ENCODE measurements at regions not wholly inside any gene's neighbourhood (a gene's known extent, or its start where the extent isn't known, plus 50 kb on each side); places are given as distances from the start of the nearest gene placed in this dataset.
"Not testable (repeated sequence)": the region's sequence is repeated elsewhere in the genome, so short reads cannot be mapped to it uniquely, and the experiment has no call there.

DNA sequence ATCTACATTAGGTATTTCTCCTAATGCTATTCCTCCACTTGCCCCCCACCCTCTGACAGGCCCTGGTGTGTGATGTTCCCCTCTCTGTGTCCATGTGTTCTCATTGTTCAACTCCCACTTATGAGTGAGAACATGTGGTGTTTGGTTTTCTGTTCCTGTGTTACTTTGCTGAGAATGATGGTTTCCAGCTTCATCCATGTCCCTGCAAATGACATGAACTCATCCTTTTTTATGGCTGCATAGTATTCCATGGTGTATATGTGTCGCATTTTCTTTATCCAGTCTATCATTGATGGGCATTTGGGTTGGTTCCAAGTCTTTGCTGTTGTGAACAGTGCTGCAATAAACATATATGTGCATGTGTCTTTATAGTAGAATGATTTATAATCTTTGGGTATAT, 50.6 kb upstream of the GRHL3 start:
- not testable (repeated sequence) for DNase-seq

DNA sequence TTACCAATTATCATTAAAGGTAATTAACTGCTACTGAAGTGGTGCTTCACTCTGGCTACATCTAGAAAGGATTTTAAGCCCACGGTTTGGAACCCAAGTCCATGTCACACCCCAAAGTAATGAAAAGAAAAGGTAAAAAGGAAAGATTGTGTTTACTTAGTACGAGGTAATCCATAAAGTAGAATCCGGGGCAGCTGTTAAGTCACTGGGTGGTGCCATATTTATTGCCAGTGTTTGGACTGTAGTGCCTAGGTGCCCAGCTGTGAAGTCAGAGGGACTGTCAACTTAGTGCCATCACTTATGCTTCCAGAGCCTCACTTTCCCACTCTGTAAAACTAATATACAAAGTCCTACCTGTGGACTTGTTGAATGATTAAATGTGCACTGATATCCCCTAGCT, 52.2 kb upstream of the GRHL3 start:
- DNase-seq = peak; percentile 37

DNA sequence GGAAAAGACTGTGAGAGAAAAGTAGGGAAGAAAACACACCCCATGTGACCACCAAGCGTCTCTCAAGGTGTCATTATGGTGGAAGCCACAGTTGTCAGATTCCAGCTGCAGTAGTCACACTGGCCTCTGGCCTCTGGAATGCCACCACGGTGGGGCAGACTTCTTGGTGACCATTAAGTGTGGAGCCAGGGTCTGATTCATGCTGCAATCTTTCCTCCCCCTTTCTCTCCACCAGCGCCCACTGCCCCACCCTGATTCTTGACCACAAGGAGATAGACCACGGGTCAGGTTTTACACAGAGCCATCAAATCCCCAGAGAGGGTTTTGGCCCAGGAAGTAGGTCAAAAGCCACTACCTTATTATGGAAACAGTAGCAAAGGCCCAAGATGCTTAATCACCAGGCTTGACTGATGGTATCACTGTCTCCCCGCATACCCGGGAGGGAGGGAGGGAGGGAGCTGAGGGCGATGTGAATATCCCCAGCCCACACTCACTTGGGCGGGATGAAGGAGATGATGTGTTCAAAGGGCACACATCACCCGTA, 52.7 kb upstream of the GRHL3 start:
- no peak for DNase-seq

DNA sequence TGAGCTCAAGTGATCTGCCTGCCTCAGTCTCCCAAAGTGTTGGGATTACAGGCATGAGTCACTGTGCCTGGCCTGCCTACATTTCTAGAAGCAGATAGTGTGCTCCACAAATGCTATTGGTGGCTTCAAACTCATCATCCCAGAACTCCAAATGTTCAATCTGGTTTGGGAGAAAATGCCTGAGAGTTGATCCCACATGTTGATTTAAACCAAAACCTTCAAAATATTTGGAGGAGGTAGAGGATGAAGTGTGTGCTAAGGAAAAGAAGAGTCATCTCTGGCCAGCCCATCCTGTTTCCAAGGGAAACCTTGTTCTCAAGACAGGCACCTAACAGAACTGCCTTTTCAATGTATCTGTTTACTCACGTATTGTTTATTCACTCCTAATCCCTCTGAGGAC, 55.4 kb upstream of the GRHL3 start:
- no peak for DNase-seq

GRCh38 chr1:24263211-24263610, 55.9 kb upstream of the GRHL3 start:
- no peak for DNase-seq

DNA sequence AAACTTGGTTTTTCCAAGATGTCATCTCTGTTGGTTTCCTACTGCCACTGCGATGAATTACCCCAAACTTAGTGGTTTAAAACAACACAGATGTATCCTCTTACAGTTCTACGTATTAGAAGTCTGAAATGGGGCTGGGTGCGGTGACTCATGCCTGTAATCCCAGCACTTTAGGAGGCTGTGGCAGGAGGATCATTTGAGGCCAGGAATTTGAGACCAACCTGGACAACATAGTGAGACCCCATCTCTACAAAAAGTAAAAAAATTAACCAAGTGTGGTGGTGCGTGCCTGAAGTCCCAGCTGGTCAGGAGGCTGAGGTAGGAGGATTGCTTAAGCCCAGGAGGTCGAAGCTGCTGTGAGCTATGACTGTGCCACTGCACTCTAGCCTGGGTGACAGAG, 57.2 kb upstream of the GRHL3 start:
- DNase-seq = no peak

- no peak for DNase-seq
These were observed 60.3 kb upstream of the GRHL3 start for GRCh38 chr1:24258735-24259424.

GRCh38 chr1:24257373-24257772, 61.8 kb upstream of the GRHL3 start:
- DNase-seq = no peak

DNA sequence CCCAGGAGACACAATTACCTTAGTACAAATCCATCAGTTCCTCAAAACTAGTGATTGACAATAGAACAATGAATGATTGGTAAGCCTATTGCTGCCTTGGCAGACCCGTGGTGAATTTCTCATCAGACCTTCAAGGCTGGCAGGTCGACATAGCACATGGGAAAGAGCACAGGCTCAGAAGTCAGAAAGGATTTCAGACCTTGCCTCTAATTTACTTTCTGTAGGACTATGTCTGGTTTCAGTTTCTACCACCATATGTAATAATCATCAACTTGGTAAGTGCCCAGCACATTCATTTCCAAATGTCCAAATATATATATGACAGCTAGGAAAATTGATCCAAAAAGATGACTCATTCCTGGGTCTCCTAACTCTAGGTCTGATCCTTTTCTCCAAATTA, 62.5 kb upstream of the GRHL3 start:
- DNase-seq = no peak

- no peak for DNase-seq
These were observed 63.9 kb upstream of the GRHL3 start for GRCh38 chr1:24255226-24255625.

- no peak for DNase-seq
These were observed 64.4 kb upstream of the GRHL3 start for GRCh38 chr1:24254783-24255182.

- no peak for DNase-seq
These were observed 65.6 kb upstream of the GRHL3 start for GRCh38 chr1:24253571-24253970.

- DNase-seq = no peak
These were observed 65.2 kb upstream of the IFNLR1 start for GRCh38 chr1:24252185-24252780.

DNA sequence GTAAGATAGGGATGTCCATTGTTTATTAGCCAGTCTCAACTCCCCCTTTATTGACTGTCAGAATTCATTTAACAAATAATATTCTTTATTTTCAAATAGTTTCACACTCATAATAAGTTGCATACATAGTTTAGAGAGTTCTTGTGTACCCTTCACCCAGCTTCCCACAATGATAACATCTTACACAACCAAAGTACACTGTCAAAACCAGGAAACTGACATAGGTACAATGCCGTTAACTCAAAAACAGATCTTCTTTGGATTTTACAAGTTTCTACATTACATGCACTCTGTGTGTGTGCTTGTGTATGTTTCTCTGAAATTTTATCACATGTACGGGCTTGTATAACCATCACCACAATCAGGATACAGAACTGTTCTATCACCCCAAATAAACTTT, 64.4 kb upstream of the IFNLR1 start:
- DNase-seq = no peak

DNA sequence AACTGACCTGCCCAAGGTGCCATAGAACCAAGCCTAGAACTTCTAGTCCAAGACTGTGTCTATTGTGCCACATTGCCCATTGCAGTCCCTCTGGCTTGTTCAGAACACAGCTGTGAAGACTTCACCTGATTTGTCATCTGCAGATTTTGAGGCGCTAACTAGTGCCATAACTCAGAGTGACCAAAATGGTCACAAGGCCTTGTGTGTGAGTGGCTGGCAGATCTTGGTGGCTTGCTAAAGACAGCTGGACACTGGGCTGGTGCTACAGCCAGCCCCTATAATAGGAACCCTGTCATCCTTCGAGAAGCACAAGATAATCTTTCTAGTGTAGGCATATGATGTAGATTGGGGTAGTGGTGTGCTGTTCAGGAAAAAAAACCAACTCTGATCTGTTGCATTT, 63.7 kb upstream of the IFNLR1 start:
- DNase-seq = no peak

DNA sequence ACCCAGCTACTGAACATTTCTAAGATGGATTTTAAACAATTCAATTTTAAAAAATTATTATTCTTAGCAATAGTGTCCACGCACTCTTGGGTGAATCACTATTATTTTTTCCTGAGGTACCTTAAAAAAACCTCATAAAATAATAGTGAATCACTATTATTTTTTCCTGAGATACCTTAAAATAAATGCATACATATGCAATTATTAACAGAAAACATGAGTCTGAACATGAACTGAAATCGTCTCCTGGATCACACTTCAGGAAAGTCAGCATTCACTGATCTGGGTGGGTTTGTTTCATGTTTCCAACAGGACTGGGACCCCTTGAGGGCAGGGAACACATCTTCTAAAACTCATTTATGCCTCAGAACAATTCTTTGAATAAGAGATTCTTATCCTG, 63.1 kb upstream of the IFNLR1 start:
- no peak for DNase-seq

DNA sequence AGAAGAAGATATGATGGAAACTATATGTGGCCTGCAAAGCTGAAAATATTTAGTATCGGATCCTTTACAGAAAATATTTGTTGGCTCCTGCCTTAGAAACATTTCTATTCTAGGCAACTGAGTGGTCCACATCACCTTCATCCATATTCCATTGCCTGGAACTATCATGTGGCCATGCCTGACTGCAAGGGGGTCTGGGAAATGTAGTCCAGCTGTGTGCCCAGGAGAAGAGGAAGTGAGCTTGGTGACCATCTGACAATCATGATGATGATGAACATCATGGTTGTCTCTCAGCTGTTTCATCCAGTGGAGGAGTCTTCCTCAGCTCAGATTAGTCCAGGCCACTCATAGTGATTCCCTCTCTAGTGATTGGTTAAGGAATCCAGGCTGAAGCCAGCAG, 61.8 kb upstream of the IFNLR1 start:
- no peak for DNase-seq

DNA sequence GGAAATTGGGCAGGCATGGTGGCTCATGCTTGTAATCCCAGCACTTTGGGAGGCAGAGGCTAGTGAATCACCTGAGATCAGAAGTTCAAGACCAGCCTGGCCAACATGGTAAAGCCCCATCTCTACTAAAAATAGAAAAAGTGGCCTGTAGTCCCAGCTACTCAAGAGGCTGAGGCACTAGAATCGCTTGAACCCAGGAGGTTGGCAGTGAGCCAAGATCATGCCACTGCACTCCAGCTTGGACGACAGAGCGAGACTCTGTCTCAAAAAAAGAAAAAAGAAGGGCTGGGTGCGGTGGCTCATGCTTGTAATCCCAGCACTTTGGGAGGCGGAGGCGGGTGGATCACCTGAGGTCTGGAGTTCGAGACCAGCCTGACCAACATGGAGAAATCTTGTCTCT, 60.2 kb upstream of the IFNLR1 start:
- not testable (repeated sequence) for DNase-seq

- no peak for DNase-seq
These were observed 57.6 kb upstream of the IFNLR1 start for GRCh38 chr1:24244519-24245268.

DNA sequence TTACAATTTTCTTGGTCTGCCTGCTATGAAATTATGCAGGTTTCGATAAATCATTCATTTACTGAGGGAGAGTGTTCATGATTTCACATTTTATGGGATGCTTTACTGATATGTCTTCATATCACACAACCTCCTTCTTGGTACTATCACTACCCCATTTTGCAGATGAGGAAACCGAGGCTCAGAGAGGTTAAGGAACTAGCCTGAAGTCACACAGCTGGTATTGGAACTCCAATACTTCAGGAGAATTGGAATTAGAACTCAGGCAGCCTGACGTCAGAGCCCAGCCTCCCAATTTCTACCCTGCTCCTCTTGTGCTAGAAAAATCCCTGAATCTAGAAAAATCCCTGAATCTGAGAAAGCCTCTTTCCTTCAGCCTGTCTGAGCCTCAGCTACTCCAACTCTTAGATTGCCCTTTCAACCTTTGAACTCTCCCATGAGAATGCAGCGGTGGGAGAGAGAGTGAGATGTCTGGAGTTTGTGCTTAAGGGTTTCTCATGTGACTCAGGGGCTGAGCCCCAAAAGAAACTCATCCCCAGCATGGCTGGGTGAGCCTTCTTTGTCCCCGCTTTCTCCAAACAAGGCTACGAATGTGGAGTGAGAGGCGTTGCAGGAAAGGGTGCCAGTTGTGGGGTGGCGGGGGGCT, 50.8 kb upstream of the IFNLR1 start:
- DNase-seq = no peak

GRCh38 chr1:24236789-24237371, 49.8 kb upstream of the IFNLR1 start:
- DNase-seq = no peak
